ENCODE measurements at regions not wholly inside any gene's neighbourhood (a gene's known extent, or its start where the extent isn't known, plus 50 kb on each side); places are given as distances from the start of the nearest gene placed in this dataset.

GRCh38 chr10:111873041-111873440 is 310.5 kb downstream of the GPAM start:
- no peak overlapping the region for H3K4me3 ChIP-seq (ENCODE audit: low read depth, low read length)
- no peak for DNase-seq (ENCODE audit: extremely low spot score)
- no peaks in the 10 kb centered on the region for H3K36me3 ChIP-seq (ENCODE audit: insufficient read depth)
- no peak overlapping the region for H3K27ac ChIP-seq (ENCODE audit: low read depth)
- 88% methylated on average over 4 of the region's 4 CpGs for WGBS
- no peaks in the 10 kb centered on the region for H3K4me1 ChIP-seq (ENCODE audit: insufficient read depth)

- 81% methylated on average over 7 of the region's 7 CpGs for WGBS
- Histone ChIP-seq H3K4me1 (ENCODE audit: insufficient read depth) (no peaks in the 10 kb centered on the region), H3K36me3 (ENCODE audit: insufficient read depth) (no peaks in the 10 kb centered on the region), H3K4me3 (ENCODE audit: low read depth, low read length) (no peak overlapping the region), H3K27ac (ENCODE audit: low read depth) (no peak overlapping the region)
- DNase-seq (ENCODE audit: extremely low spot score), result no peak
Measured at GRCh38 chr10:111873621-111874135, 309.9 kb downstream of the GPAM start.

DNA sequence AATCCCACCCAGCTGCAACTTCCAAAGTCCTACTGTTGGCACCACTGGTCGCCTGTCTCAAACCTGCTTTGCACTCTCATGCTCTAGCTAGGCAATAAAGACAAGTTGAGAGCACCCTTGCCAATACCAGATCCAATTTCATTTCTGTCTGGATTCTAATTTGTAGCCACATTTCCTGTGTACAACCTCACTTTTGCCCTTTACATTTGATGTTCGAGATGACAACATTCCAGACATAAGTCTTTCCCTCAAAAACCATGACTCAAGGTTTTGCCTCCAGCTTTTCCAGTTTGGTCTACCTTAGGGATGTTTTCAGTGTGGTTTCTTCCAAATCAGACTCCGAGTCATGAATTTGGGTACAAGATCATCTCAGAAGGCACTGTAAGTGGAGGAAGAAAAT is 309.0 kb downstream of the GPAM start:
- no peak overlapping the region for H3K27ac ChIP-seq (ENCODE audit: low read depth)
- H3K4me3 ChIP-seq (ENCODE audit: low read depth, low read length), result no peak overlapping the region
- no peak for DNase-seq (ENCODE audit: extremely low spot score)
- no peaks in the 10 kb centered on the region for H3K4me1 ChIP-seq (ENCODE audit: insufficient read depth)
- no peaks in the 10 kb centered on the region for H3K36me3 ChIP-seq (ENCODE audit: insufficient read depth)
- WGBS, result 76% methylated on average over 3 of the region's 3 CpGs

GRCh38 chr10:111875725-111876124 is 307.8 kb downstream of the GPAM start:
- WGBS, result 57% methylated on average over 4 of the region's 4 CpGs
- Histone ChIP-seq H3K4me1 (ENCODE audit: insufficient read depth) (no peaks in the 10 kb centered on the region), H3K36me3 (ENCODE audit: insufficient read depth) (no peaks in the 10 kb centered on the region), H3K27ac (ENCODE audit: low read depth) (no peak overlapping the region), H3K4me3 (ENCODE audit: low read depth, low read length) (no peak overlapping the region)
- DNase-seq (ENCODE audit: extremely low spot score), result no peak

DNA sequence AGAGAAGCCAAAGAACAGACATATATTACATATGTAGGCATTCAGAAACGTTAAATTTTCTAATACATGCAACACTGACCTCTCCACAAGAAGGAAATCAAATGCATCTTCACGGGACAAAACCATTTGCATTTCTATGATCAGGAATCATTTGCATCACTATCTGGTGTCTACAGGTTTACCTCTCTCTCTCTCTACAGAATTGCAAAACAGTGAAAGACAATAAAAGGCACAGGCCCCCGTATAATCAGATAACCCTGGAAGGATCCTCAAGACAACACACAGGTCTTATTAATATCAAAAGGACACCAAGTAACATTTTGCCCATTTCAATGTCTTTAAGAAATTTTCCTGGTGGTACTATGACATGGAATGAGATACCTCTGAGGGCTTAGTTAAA is 306.3 kb downstream of the GPAM start:
- Histone ChIP-seq H3K4me1 (ENCODE audit: insufficient read depth) (no peaks in the 10 kb centered on the region), H3K27ac (ENCODE audit: low read depth) (no peak overlapping the region), H3K36me3 (ENCODE audit: insufficient read depth) (no peaks in the 10 kb centered on the region), H3K4me3 (ENCODE audit: low read depth, low read length) (no peak overlapping the region)
- 46% methylated on average over 3 of the region's 3 CpGs for WGBS
- DNase-seq (ENCODE audit: extremely low spot score), result no peak

- H3K4me1 ChIP-seq (ENCODE audit: insufficient read depth), result no peaks in the 10 kb centered on the region
- H3K4me3 ChIP-seq (ENCODE audit: low read depth, low read length), result no peak overlapping the region
- 53% methylated on average over 2 of the region's 2 CpGs for WGBS
- no peak overlapping the region for H3K27ac ChIP-seq (ENCODE audit: low read depth)
- H3K36me3 ChIP-seq (ENCODE audit: insufficient read depth), result no peaks in the 10 kb centered on the region
- DNase-seq (ENCODE audit: extremely low spot score), result no peak
Measured at GRCh38 chr10:111879969-111880368, 303.6 kb downstream of the GPAM start.

DNA sequence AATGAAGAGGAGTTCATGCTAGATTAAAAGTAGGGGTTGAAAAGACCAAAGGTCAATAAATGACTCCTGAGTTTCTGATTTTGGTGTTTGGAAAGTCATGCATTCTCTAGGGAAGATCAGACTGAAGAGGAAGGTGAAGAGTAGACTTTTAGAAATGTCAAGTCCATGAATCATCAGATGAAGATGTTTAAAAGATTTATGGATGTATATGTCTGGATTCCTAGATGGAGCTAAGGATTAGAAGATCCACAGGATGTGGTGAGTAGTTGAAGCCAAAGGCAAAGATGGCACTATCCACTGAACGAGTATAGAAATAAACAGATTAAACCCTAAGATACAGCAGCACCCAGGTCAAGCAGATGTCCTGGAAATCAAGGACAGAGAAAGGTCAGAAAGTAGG is 298.5 kb downstream of the GPAM start:
- 28% methylated on average over 1 of the region's 1 CpG for WGBS
- Histone ChIP-seq H3K27ac (ENCODE audit: low read depth) (no peak overlapping the region), H3K4me1 (ENCODE audit: insufficient read depth) (no peaks in the 10 kb centered on the region), H3K4me3 (ENCODE audit: low read depth, low read length) (no peak overlapping the region), H3K36me3 (ENCODE audit: insufficient read depth) (no peaks in the 10 kb centered on the region)
- DNase-seq (ENCODE audit: extremely low spot score), result no peak

DNA sequence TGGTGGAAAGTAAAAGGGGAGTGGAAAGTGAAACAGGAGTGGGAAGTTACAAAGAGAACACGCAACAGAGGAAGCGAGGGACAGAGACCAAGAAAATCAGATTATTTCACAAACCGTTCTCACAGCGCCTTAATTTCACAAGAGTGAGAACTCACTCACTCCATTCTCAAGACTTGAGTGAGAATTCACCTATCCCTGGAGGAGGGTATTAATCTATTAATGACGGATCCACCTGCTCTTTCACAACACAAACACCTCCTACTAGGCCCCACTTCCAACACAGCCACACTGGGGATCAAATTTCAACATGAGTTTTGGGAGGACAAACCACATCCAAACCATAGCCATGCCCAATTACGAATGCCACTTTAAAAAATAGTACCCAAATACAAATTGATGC is 297.6 kb downstream of the GPAM start:
- no peaks in the 10 kb centered on the region for H3K36me3 ChIP-seq (ENCODE audit: insufficient read depth)
- H3K4me1 ChIP-seq (ENCODE audit: insufficient read depth), result no peaks in the 10 kb centered on the region
- no peak for DNase-seq (ENCODE audit: extremely low spot score)
- H3K27ac ChIP-seq (ENCODE audit: low read depth), result no peak overlapping the region
- 90% methylated on average over 6 of the region's 6 CpGs for WGBS
- no peak overlapping the region for H3K4me3 ChIP-seq (ENCODE audit: low read depth, low read length)

DNA sequence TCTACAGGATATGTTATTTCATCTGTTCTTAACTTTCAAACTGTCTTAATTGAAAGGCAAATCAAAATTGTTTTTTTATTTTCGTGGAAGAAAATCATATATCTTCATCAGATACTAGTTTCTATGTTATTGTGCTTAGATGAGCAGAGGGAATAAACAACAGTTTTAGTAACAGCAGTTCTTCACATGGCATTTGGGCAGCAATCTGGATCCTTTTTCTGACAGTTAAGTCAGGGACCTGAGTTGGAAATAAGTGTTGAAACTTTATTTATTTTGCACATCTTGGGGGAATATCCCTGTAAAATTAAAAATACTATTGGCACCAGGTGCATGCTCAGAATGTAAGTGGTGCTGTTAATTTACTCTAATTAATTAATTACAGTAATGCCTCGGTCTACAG is 296.3 kb downstream of the GPAM start:
- WGBS, result 71% methylated on average over 2 of the region's 2 CpGs
- Histone ChIP-seq H3K4me1 (ENCODE audit: insufficient read depth) (no peaks in the 10 kb centered on the region), H3K4me3 (ENCODE audit: low read depth, low read length) (no peak overlapping the region), H3K36me3 (ENCODE audit: insufficient read depth) (no peaks in the 10 kb centered on the region), H3K27ac (ENCODE audit: low read depth) (no peak overlapping the region)
- no peak for DNase-seq (ENCODE audit: extremely low spot score)

DNA sequence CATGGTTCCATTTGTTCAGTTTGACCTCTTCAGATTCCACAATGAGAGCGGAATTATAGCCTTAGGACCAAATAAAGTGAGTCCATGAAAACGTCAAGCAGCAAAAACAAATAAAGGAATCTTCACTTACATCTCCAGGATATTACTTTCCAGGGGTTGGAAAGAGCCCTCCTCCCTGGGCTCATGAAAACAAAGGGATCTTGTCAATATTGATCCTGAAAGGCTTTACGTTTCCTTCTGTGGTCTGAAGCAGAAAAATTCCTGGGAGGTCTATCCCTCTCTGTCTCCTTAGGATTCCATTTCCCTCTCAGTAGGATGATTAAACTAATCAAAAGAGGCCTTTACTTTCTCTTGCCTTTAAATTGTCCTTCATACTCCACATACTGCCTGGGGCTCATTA is 293.5 kb downstream of the GPAM start:
- H3K36me3 ChIP-seq (ENCODE audit: insufficient read depth), result no peaks in the 10 kb centered on the region
- no peak for DNase-seq (ENCODE audit: extremely low spot score)
- WGBS, result 55% methylated on average over 3 of the region's 3 CpGs
- H3K4me3 ChIP-seq (ENCODE audit: low read depth, low read length), result no peak overlapping the region
- no peak overlapping the region for H3K27ac ChIP-seq (ENCODE audit: low read depth)
- no peaks in the 10 kb centered on the region for H3K4me1 ChIP-seq (ENCODE audit: insufficient read depth)

DNA sequence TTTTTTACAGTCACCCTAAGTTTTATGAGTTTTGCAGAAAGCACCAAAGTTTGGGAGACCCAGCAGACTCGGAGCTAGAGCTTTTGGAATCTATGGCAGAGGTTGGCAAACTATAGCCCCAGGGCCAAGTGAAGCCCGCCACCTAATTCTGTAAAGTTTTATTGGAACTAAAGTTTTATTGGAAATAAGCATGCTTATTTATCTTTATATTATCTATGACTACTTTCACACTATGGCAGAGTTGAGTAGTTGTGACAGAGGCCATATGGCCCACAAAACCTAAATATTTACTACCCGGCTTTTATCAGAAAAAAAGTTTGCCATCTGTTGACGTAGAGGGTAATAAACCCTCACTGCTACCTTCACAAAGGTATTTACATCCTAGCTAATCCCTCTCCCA is 267.6 kb downstream of the GPAM start:
- H3K27ac ChIP-seq (ENCODE audit: low read depth), result no peak overlapping the region
- no peaks in the 10 kb centered on the region for H3K4me1 ChIP-seq (ENCODE audit: insufficient read depth)
- WGBS, result 18% methylated on average over 4 of the region's 4 CpGs
- H3K4me3 ChIP-seq (ENCODE audit: low read depth, low read length), result no peak overlapping the region
- H3K36me3 ChIP-seq (ENCODE audit: insufficient read depth), result no peaks in the 10 kb centered on the region
- DNase-seq (ENCODE audit: extremely low spot score), result no peak

- Histone ChIP-seq H3K4me1 (ENCODE audit: insufficient read depth) (no peaks in the 10 kb centered on the region), H3K36me3 (ENCODE audit: insufficient read depth) (no peaks in the 10 kb centered on the region), H3K4me3 (ENCODE audit: low read depth, low read length) (no peak overlapping the region), H3K27ac (ENCODE audit: low read depth) (no peak overlapping the region)
- DNase-seq (ENCODE audit: extremely low spot score), result no peak
- WGBS, result 67% methylated on average over 2 of the region's 2 CpGs
Measured at GRCh38 chr10:111921821-111922220, 261.7 kb downstream of the GPAM start.

DNA sequence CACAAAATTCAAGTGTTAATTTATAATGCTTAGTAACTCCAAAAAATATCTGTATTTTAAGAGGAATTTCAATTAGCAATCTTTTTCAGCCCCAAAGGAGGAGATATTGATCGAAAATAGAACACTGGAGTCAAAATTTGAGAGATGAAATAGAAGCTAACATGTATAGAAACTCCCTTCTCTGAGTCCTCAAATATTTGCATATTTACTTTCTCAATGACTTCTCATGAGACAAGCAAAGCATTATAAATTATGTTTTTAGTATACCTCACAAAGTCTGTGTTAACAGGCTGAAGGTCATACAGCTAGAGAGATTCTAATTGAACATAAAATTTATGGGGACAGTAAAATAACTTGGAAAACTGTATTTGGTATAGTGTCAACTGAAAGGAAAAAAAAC is 260.5 kb downstream of the GPAM start:
- no peak overlapping the region for H3K4me3 ChIP-seq (ENCODE audit: low read depth, low read length)
- H3K36me3 ChIP-seq (ENCODE audit: insufficient read depth), result no peaks in the 10 kb centered on the region
- WGBS, result 73% methylated on average over 1 of the region's 1 CpG
- no peaks in the 10 kb centered on the region for H3K4me1 ChIP-seq (ENCODE audit: insufficient read depth)
- H3K27ac ChIP-seq (ENCODE audit: low read depth), result no peak overlapping the region
- no peak for DNase-seq (ENCODE audit: extremely low spot score)

DNA sequence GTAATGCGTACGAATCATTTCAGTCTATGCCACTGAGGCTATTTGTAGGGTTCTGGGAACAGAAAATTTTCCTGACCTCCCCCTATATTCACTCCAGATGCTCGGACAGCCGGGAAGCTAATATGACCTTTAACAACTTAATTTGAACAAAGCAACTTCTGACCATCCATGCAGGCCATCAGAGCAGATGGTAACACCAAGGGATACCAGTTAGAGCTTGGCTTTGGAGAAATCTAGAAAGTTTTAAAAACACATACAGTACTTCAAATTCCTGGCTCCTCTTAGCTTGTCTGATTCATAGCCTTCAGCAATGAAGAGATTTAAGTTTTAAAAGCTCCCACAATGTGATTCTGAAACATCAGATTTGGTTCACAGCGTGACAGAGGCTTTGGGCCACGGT is 257.3 kb downstream of the GPAM start:
- WGBS, result 72% methylated on average over 6 of the region's 6 CpGs
- no peaks in the 10 kb centered on the region for H3K4me1 ChIP-seq (ENCODE audit: insufficient read depth)
- H3K27ac ChIP-seq (ENCODE audit: low read depth), result no peak overlapping the region
- DNase-seq (ENCODE audit: extremely low spot score), result no peak
- H3K4me3 ChIP-seq (ENCODE audit: low read depth, low read length), result no peak overlapping the region
- H3K36me3 ChIP-seq (ENCODE audit: insufficient read depth), result no peaks in the 10 kb centered on the region

DNA sequence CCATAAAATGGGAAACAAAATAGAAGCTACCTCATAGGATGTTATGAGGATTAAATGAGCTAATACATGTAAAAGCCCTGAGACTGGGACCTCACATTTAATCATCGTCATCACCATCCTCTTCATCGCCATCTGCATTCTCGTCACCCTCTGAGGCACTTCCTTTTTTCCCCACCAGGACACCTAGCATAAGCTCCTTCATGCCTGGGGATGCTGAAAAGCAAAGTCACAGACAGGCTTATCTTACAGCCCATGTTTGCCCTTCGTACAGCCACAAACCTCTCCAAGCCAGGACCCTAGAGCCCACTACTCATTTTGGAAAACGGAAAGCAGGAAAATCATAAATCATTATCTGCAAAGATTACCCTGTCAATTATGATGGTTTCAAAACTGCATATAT is 249.6 kb downstream of the GPAM start:
- Histone ChIP-seq H3K27ac (ENCODE audit: low read depth) (no peak overlapping the region), H3K36me3 (ENCODE audit: insufficient read depth) (no peaks in the 10 kb centered on the region), H3K4me3 (ENCODE audit: low read depth, low read length) (no peak overlapping the region), H3K4me1 (ENCODE audit: insufficient read depth) (no peaks in the 10 kb centered on the region)
- 77% methylated on average over 5 of the region's 5 CpGs for WGBS
- DNase-seq (ENCODE audit: extremely low spot score), result no peak
